ENCODE measurements at regions not wholly inside any gene's neighbourhood (a gene's known extent, or its start where the extent isn't known, plus 50 kb on each side); places are given as distances from the start of the nearest gene placed in this dataset.

DNA sequence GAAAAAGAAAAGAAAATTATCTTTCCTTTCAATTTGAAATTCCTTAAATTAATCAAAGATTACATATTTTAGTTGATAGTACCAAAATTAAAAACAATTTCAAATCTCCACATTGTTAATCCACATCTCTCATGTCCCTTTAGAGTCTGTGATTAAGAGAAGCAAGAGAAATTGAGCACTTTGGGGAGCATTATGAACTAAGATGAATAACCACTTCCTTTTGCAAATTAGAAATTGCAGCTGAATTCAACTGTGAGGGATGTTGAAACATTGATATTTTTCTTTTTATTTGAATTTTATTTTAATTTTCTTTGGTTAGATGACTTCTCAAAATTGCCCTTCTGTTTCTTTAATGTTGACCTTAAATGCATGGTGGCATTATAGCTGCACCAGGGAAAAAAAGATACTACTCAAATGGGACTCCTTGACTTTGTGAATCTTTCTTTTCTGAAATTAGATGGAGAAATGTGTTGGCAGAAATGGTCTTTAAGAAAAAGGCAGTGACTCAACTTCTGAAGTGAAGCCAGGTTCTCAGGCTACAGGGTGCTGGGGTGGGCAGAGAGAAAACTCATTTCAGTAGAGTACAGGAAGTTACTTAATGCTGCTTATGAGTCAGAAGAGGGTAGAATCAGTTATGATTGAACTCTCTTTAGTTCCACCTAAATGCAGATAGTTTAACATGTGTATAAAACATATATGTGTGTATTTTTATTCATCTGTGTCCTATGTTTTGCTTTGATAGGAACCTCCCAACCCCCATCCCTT lies 92.0 kb upstream of the TNIP3 start:
- BruUV-seq (replicated peaks) = no TSS peak
- no peak for FAIRE-seq
- Histone ChIP-seq H3K79me2 (ENCODE audit: control insufficient read depth, insufficient read depth, low read length) (no peaks in the 10 kb centered on the region), H3K4me2 (ENCODE audit: insufficient read depth, low read length) (no peak overlapping the region), H3K9ac (replicated peaks; ENCODE audit: extremely low read depth, insufficient read depth, low read length) (no peak overlapping the region), H4K20me1 (replicated peaks; ENCODE audit: control insufficient read depth, extremely low read depth, insufficient read depth, low read length) (no peaks in the 10 kb centered on the region), H3K9me3 (replicated peaks; ENCODE audit: control insufficient read depth, insufficient read depth, low read length) (no peaks in the 10 kb centered on the region), H2AFZ (ENCODE audit: low read depth, low read length) (no peak overlapping the region), H3K36me3 (ENCODE audit: control insufficient read depth in 2 of 2, extremely low read depth in 1 of 2, insufficient read depth in 2 of 2, low read length in 2 of 2) (no peaks in the 10 kb centered on the region), H3K27ac (ENCODE audit: insufficient read depth, low read depth, low read length) (no peak overlapping the region), H3K9me1 (replicated peaks; ENCODE audit: control insufficient read depth, extremely low read depth, insufficient read depth, low read length) (no peaks in the 10 kb centered on the region), H3K27me3 (ENCODE audit: control insufficient read depth in 2 of 2, insufficient read depth in 2 of 2, low read length in 2 of 2) (peaks cover 0 to 3% of the 10 kb centered on the region in 2 experiments), H3K4me1 (ENCODE audit: control insufficient read depth, extremely low read depth, insufficient read depth, low read length) (peaks cover 2% of the 10 kb centered on the region), H3K4me3 (replicated peaks in 1 of 3; ENCODE audit: insufficient read depth in 1 of 3, low read depth in 1 of 3, low read length in 3 of 3) (no peak overlapping the region)
- DNase-seq (ENCODE audit: low read depth, low spot score) = peak; percentile 58
- TF ChIP-seq, protein P1, sequence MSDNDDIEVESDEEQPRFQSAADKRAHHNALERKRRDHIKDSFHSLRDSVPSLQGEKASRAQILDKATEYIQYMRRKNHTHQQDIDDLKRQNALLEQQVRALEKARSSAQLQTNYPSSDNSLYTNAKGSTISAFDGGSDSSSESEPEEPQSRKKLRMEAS (IDR thresholded peaks at IDR 0.05; ENCODE audit: insufficient read depth, insufficient read length) = no peak
- peak; percentile 64 for TF ChIP-seq FOS (IDR thresholded peaks at IDR 0.05; ENCODE audit: borderline replicate concordance, insufficient read depth, low read length)
- dilution Hi-C loops (cut with MboI; ENCODE audit: extremely low pct_ligation_motif_present, low sequenced_read_pairs) = no loop called here
- POLR2A ChIA-PET = no interaction called here
- intact Hi-C loops (cut with micrococcal nuclease) = no loop called here
- CTCF ChIA-PET = interaction anchor here (1.3 kb wide), 1 partner anchor 1101 kb away, joined by 3 read pairs; no protein-coding TSS in a partner anchor

DNA sequence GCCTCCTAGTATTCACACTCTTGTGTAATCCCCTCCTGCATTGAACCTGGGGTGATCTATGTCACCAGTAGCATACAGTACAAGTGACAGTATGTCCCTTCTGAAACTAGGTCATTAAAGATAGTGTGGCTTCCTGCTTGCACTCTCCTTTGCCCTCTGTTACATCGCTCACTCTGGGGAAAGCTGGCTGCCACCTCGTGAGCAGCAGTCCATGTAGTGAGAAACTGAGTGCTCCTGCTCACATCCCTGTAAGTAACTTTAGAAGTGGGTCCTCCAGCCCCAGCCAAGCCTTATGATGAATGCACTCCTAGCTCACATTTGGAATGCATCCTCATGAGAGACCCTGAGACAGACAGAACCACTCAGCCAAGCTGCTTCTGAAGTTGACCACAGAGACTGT lies 89.8 kb upstream of the TNIP3 start:
- H3K9ac ChIP-seq (replicated peaks; ENCODE audit: extremely low read depth, insufficient read depth, low read length) = no peak overlapping the region
- intact Hi-C loops (cut with micrococcal nuclease) = no loop called here
- POLR2A ChIA-PET = no interaction called here
- no peak overlapping the region for H3K27ac ChIP-seq (ENCODE audit: insufficient read depth, low read depth, low read length)
- dilution Hi-C loops (cut with MboI; ENCODE audit: extremely low pct_ligation_motif_present, low sequenced_read_pairs) = no loop called here
- FAIRE-seq = no peak
- H3K4me3 ChIP-seq (replicated peaks in 1 of 3; ENCODE audit: insufficient read depth in 1 of 3, low read depth in 1 of 3, low read length in 3 of 3) = no peak overlapping the region
- BruUV-seq (replicated peaks) = no TSS peak
- peaks cover 2% of the 10 kb centered on the region for H3K4me1 ChIP-seq (ENCODE audit: control insufficient read depth, extremely low read depth, insufficient read depth, low read length)
- no peaks in the 10 kb centered on the region for H4K20me1 ChIP-seq (replicated peaks; ENCODE audit: control insufficient read depth, extremely low read depth, insufficient read depth, low read length)
- CTCF ChIA-PET = interaction anchor here (0.7 to 3.3 kb wide), 3 partner anchors 62 to 97 kb away, joined by 3 to 54 read pairs (median 4); no protein-coding TSS in a partner anchor
- TF ChIP-seq POLR2AphosphoS5 (IDR thresholded peaks at IDR 0.05; ENCODE audit: insufficient read depth, low read depth, low read length) (no peak), FOS (IDR thresholded peaks at IDR 0.05; ENCODE audit: borderline replicate concordance, insufficient read depth, low read length) (no peak), EZH2 (IDR thresholded peaks at IDR 0.05; ENCODE audit: borderline replicate concordance, low read depth, low read length, severe bottlenecking) (no peak), GATA2 (IDR thresholded peaks at IDR 0.05; ENCODE audit: insufficient read depth, insufficient read length, low read depth, low read length) (no peak), POLR2A (IDR thresholded peaks at IDR 0.05; ENCODE audit: low read depth, low read length) (no peak), JUN (IDR thresholded peaks at IDR 0.05; ENCODE audit: borderline replicate concordance, insufficient read depth, insufficient read length, low read depth) (no peak), MYC (IDR thresholded peaks at IDR 0.05; ENCODE audit: low read depth, low read length) (no peak)
- TF ChIP-seq, protein P1 (IDR thresholded peaks at IDR 0.05; ENCODE audit: insufficient read depth, insufficient read length) = no peak
- TF ChIP-seq, protein P2, sequence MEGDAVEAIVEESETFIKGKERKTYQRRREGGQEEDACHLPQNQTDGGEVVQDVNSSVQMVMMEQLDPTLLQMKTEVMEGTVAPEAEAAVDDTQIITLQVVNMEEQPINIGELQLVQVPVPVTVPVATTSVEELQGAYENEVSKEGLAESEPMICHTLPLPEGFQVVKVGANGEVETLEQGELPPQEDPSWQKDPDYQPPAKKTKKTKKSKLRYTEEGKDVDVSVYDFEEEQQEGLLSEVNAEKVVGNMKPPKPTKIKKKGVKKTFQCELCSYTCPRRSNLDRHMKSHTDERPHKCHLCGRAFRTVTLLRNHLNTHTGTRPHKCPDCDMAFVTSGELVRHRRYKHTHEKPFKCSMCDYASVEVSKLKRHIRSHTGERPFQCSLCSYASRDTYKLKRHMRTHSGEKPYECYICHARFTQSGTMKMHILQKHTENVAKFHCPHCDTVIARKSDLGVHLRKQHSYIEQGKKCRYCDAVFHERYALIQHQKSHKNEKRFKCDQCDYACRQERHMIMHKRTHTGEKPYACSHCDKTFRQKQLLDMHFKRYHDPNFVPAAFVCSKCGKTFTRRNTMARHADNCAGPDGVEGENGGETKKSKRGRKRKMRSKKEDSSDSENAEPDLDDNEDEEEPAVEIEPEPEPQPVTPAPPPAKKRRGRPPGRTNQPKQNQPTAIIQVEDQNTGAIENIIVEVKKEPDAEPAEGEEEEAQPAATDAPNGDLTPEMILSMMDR (IDR thresholded peaks at IDR 0.05; ENCODE audit: extremely low read depth in 1 of 2, insufficient read depth in 1 of 2, low read depth in 1 of 2, low read length in 2 of 2) = no peak
- no peaks in the 10 kb centered on the region for H3K79me2 ChIP-seq (ENCODE audit: control insufficient read depth, insufficient read depth, low read length)
- no peaks in the 10 kb centered on the region for H3K9me3 ChIP-seq (replicated peaks; ENCODE audit: control insufficient read depth, insufficient read depth, low read length)
- H3K9me1 ChIP-seq (replicated peaks; ENCODE audit: control insufficient read depth, extremely low read depth, insufficient read depth, low read length) = no peaks in the 10 kb centered on the region
- peaks cover 0 to 3% of the 10 kb centered on the region in 2 experiments for H3K27me3 ChIP-seq (ENCODE audit: control insufficient read depth in 2 of 2, insufficient read depth in 2 of 2, low read length in 2 of 2)
- no peak overlapping the region for H3K4me2 ChIP-seq (ENCODE audit: insufficient read depth, low read length)
- H3K36me3 ChIP-seq (ENCODE audit: control insufficient read depth in 2 of 2, extremely low read depth in 1 of 2, insufficient read depth in 2 of 2, low read length in 2 of 2) = no peaks in the 10 kb centered on the region
- no peak for DNase-seq (ENCODE audit: low read depth, low spot score)
- no peak overlapping the region for H2AFZ ChIP-seq (ENCODE audit: low read depth, low read length)

All from endothelial cell of umbilical vein (primary cell).